Urinary bladder (tissue), 3 donors: ENCODE measurements at regions not wholly inside any gene's neighbourhood (a gene's known extent, or its start where the extent isn't known, plus 50 kb on each side); places are given as distances from the start of the nearest gene placed in this dataset.

ENCODE experiments used
- DNase-seq: peaks from one replicate; pipeline ENCODE4 v3.0.0-alpha.2; 2015; ENCODE audit errors: extremely low spot score
- H3K27ac ChIP-seq: one replicate; pipeline ENCODE4 v1.5.1; 2013; ENCODE audit warnings: low read depth, mild to moderate bottlenecking, moderate library complexity
- H3K36me3 ChIP-seq: one replicate; pipeline ENCODE4 v1.6.1; 2013; ENCODE audit warnings: mild to moderate bottlenecking, moderate library complexity; ENCODE audit not compliant: insufficient read depth
- H3K4me1 ChIP-seq: one replicate; pipeline ENCODE4 v1.6.1; 2013; ENCODE audit warnings: mild to moderate bottlenecking, moderate library complexity; ENCODE audit not compliant: insufficient read depth
- H3K4me3 ChIP-seq: one replicate; pipeline ENCODE4 v1.5.1; 2013; ENCODE audit warnings: low read depth, low read length
- WGBS: extraction: QIAGEN DNeasy Blood & Tissue Kit; methylation state at CpG from one replicate; pipeline ENCODE4 v1.1.7; 2013; 5-methylcytosine and 5-hydroxymethylcytosine counted together
- donor health status: healthy with polysubstance abuse.
- donor health status: healthy.

GRCh38 chr6:132919045-132919860, 104.9 kb downstream of the RPS12 start:
- no peak overlapping the region for H3K4me3 ChIP-seq
- H3K4me1 ChIP-seq, result no peaks in the 10 kb centered on the region
- no peaks in the 10 kb centered on the region for H3K36me3 ChIP-seq
- 9% methylated on average over 4 of the region's 4 CpGs for WGBS
- H3K27ac ChIP-seq, result no peak overlapping the region
- no peak for DNase-seq

GRCh38 chr6:132927713-132928112, 113.3 kb downstream of the RPS12 start:
- no peaks in the 10 kb centered on the region for H3K4me1 ChIP-seq
- 87% methylated on average over 4 of the region's 4 CpGs for WGBS
- no peak for DNase-seq
- H3K27ac ChIP-seq, result no peak overlapping the region
- no peaks in the 10 kb centered on the region for H3K36me3 ChIP-seq
- H3K4me3 ChIP-seq, result no peak overlapping the region

- Histone ChIP-seq H3K4me1 (no peaks in the 10 kb centered on the region), H3K27ac (no peak overlapping the region), H3K36me3 (no peaks in the 10 kb centered on the region), H3K4me3 (no peak overlapping the region)
- no peak for DNase-seq
- 78% methylated on average over 4 of the region's 4 CpGs for WGBS
Observed at GRCh38 chr6:132929141-132929540, 114.8 kb downstream of the RPS12 start.

GRCh38 chr6:132931313-132931712, 116.9 kb downstream of the RPS12 start:
- Histone ChIP-seq H3K4me3 (no peak overlapping the region), H3K4me1 (no peaks in the 10 kb centered on the region), H3K36me3 (no peaks in the 10 kb centered on the region), H3K27ac (no peak overlapping the region)
- 85% methylated on average over 6 of the region's 6 CpGs for WGBS
- no peak for DNase-seq

- Histone ChIP-seq H3K36me3 (no peaks in the 10 kb centered on the region), H3K4me3 (no peak overlapping the region), H3K4me1 (no peaks in the 10 kb centered on the region), H3K27ac (no peak overlapping the region)
- WGBS, result 58% methylated on average over 5 of the region's 5 CpGs
- no peak for DNase-seq
Observed at GRCh38 chr6:132931936-132932514, 117.7 kb downstream of the RPS12 start.

GRCh38 chr6:132932588-132932987, 118.2 kb downstream of the RPS12 start:
- 83% methylated on average over 9 of the region's 9 CpGs for WGBS
- no peak overlapping the region for H3K27ac ChIP-seq
- DNase-seq, result no peak
- no peaks in the 10 kb centered on the region for H3K36me3 ChIP-seq
- no peaks in the 10 kb centered on the region for H3K4me1 ChIP-seq
- no peak overlapping the region for H3K4me3 ChIP-seq

GRCh38 chr6:132933090-132933489, 118.7 kb downstream of the RPS12 start:
- Histone ChIP-seq H3K36me3 (no peaks in the 10 kb centered on the region), H3K4me1 (no peaks in the 10 kb centered on the region), H3K27ac (no peak overlapping the region), H3K4me3 (no peak overlapping the region)
- DNase-seq, result no peak
- WGBS, result 50% methylated on average over 8 of the region's 8 CpGs

- no peak overlapping the region for H3K4me3 ChIP-seq
- H3K4me1 ChIP-seq, result no peaks in the 10 kb centered on the region
- no peaks in the 10 kb centered on the region for H3K36me3 ChIP-seq
- DNase-seq, result no peak
- 73% methylated on average over 4 of the region's 4 CpGs for WGBS
- no peak overlapping the region for H3K27ac ChIP-seq
Observed at GRCh38 chr6:132934496-132934895, 120.1 kb downstream of the RPS12 start.

- H3K4me3 ChIP-seq, result no peak overlapping the region
- DNase-seq, result no peak
- H3K27ac ChIP-seq, result no peak overlapping the region
- no peaks in the 10 kb centered on the region for H3K4me1 ChIP-seq
- no peaks in the 10 kb centered on the region for H3K36me3 ChIP-seq
- WGBS, result 71% methylated on average over 2 of the region's 2 CpGs
Observed at GRCh38 chr6:132936646-132937045, 122.3 kb downstream of the RPS12 start.

GRCh38 chr6:132937466-132937906, 123.1 kb downstream of the RPS12 start:
- Histone ChIP-seq H3K4me3 (no peak overlapping the region), H3K27ac (no peak overlapping the region), H3K4me1 (no peaks in the 10 kb centered on the region), H3K36me3 (no peaks in the 10 kb centered on the region)
- WGBS, result 49% methylated on average over 5 of the region's 5 CpGs
- DNase-seq, result no peak

- WGBS, result 75% methylated on average over 5 of the region's 5 CpGs
Observed at GRCh38 chr6:132948889-132949288, 134.5 kb downstream of the RPS12 start.

GRCh38 chr6:132950566-132950965, 136.2 kb downstream of the RPS12 start:
- DNase-seq, result no peak
- Histone ChIP-seq H3K36me3 (no peaks in the 10 kb centered on the region), H3K27ac (no peak overlapping the region), H3K4me1 (no peaks in the 10 kb centered on the region), H3K4me3 (no peak overlapping the region)
- WGBS, result 75% methylated on average over 3 of the region's 3 CpGs

More at GRCh38 chr6:132948889-132949288, 134.5 kb downstream of the RPS12 start:
- no peak overlapping the region for H3K27ac ChIP-seq
- DNase-seq, result no peak
- H3K36me3 ChIP-seq, result no peaks in the 10 kb centered on the region
- no peak overlapping the region for H3K4me3 ChIP-seq
- H3K4me1 ChIP-seq, result no peaks in the 10 kb centered on the region

- Histone ChIP-seq H3K36me3 (no peaks in the 10 kb centered on the region), H3K4me1 (no peaks in the 10 kb centered on the region), H3K27ac (no peak overlapping the region), H3K4me3 (no peak overlapping the region)
- WGBS, result 59% methylated on average over 6 of the region's 6 CpGs
- DNase-seq, result no peak
Observed at GRCh38 chr6:132952031-132952867, 137.9 kb downstream of the RPS12 start.

- H3K27ac ChIP-seq, result no peak overlapping the region
- no peak overlapping the region for H3K4me3 ChIP-seq
- 38% methylated on average over 3 of the region's 3 CpGs for WGBS
- H3K4me1 ChIP-seq, result no peaks in the 10 kb centered on the region
- DNase-seq, result no peak
- H3K36me3 ChIP-seq, result no peaks in the 10 kb centered on the region
Observed at GRCh38 chr6:132952986-132953385, 138.6 kb downstream of the RPS12 start.
